ENCODE measurements at regions not wholly inside any gene's neighbourhood (a gene's known extent, or its start where the extent isn't known, plus 50 kb on each side); places are given as distances from the start of the nearest gene placed in this dataset.

GRCh38 chr2:215681799-215682596, 246.1 kb upstream of the FN1 start:
- no peak for DNase-seq

- DNase-seq = peak in 1 of 2 donors; percentile 9
These were observed 245.0 kb upstream of the FN1 start for GRCh38 chr2:215680605-215681598.

GRCh38 chr2:215678094-215678493, 242.2 kb upstream of the FN1 start:
- DNase-seq = no peak

- DNase-seq = no peak
These were observed 241.6 kb upstream of the FN1 start for GRCh38 chr2:215677481-215677880.

GRCh38 chr2:215672406-215672805, 236.5 kb upstream of the FN1 start:
- no peak for DNase-seq

GRCh38 chr2:215671691-215672090, 235.8 kb upstream of the FN1 start:
- no peak for DNase-seq

GRCh38 chr2:215671244-215671643, 235.4 kb upstream of the FN1 start:
- no peak for DNase-seq

- no peak for DNase-seq
These were observed 234.5 kb upstream of the FN1 start for GRCh38 chr2:215670396-215670795.

GRCh38 chr2:215668378-215668775, 232.5 kb upstream of the FN1 start:
- DNase-seq = no peak

GRCh38 chr2:215667585-215668377, 231.9 kb upstream of the FN1 start:
- DNase-seq = no peak

- DNase-seq = no peak
These were observed 229.1 kb upstream of the FN1 start for GRCh38 chr2:215664847-215665525.

GRCh38 chr2:215662715-215663114, 226.8 kb upstream of the FN1 start:
- no peak for DNase-seq

GRCh38 chr2:215660687-215661086, 224.8 kb upstream of the FN1 start:
- no peak for DNase-seq

GRCh38 chr2:215659650-215660049, 223.8 kb upstream of the FN1 start:
- DNase-seq = no peak

- DNase-seq = no peak
These were observed 222.9 kb upstream of the FN1 start for GRCh38 chr2:215658635-215659305.

- DNase-seq = no peak
These were observed 222.0 kb upstream of the FN1 start for GRCh38 chr2:215657844-215658243.

GRCh38 chr2:215654148-215654819, 218.4 kb upstream of the FN1 start:
- DNase-seq = no peak

- no peak for DNase-seq
These were observed 217.6 kb upstream of the FN1 start for GRCh38 chr2:215653344-215654030.

GRCh38 chr2:215652388-215652787, 216.5 kb upstream of the FN1 start:
- DNase-seq = no peak

- DNase-seq = no peak
These were observed 215.5 kb upstream of the FN1 start for GRCh38 chr2:215651412-215651811.
